ENCODE measurements at regions not wholly inside any gene's neighbourhood (a gene's known extent, or its start where the extent isn't known, plus 50 kb on each side); places are given as distances from the start of the nearest gene placed in this dataset.

GRCh38 chrX:39150621-39151020 is 349.4 kb downstream of the MID1IP1 start:
- Histone ChIP-seq H2AFZ (replicated peaks; ENCODE audit: low read length, poor library complexity) (no peak overlapping the region), H3K27me3 (ENCODE audit: control insufficient read depth, insufficient read depth, low read length) (peaks cover 21% of the 10 kb centered on the region), H3K79me1 (ENCODE audit: low read depth in 1 of 2, low read length in 2 of 2) (no peaks in the 10 kb centered on the region), H3K4me1 (ENCODE audit: control insufficient read depth, insufficient read depth, low read length) (no peaks in the 10 kb centered on the region), H3K14ac (replicated peaks; ENCODE audit: low read depth, low read length) (no peak overlapping the region), H3K27ac (ENCODE audit: insufficient read depth, low read length) (no peak overlapping the region), H3K23ac (ENCODE audit: low read depth, low read length) (no peak overlapping the region), H3K4ac (ENCODE audit: low read depth, low read length) (no peak overlapping the region), H2BK15ac (ENCODE audit: low read depth, low read length) (no peak overlapping the region), H3K18ac (ENCODE audit: low read depth, low read length) (no peak overlapping the region), H4K5ac (ENCODE audit: low read depth, low read length) (no peak overlapping the region), H2AK9ac (replicated peaks; ENCODE audit: low read depth, low read length, poor library complexity) (no peak overlapping the region), H3K4me2 (ENCODE audit: low read depth, low read length) (no peak overlapping the region), H3K36me3 (ENCODE audit: control insufficient read depth, insufficient read depth, low read length) (no peaks in the 10 kb centered on the region), H2AK5ac (ENCODE audit: low read depth, low read length) (no peak overlapping the region), H3K9me3 (ENCODE audit: control insufficient read depth, insufficient read depth, low read length) (no peaks in the 10 kb centered on the region), H3K4me3 (ENCODE audit: insufficient read depth, low read depth, low read length) (no peak overlapping the region), H3K9ac (ENCODE audit: low read depth, low read length) (no peak overlapping the region), H2BK20ac (ENCODE audit: low read depth, low read length) (no peak overlapping the region), H4K91ac (ENCODE audit: insufficient read depth, low read depth, low read length) (no peak overlapping the region), H4K8ac (ENCODE audit: low read depth in 2 of 2, low read length in 2 of 2) (no peak overlapping the region), H4K20me1 (ENCODE audit: insufficient read depth, low read length) (no peaks in the 10 kb centered on the region), H3K9me1 (ENCODE audit: insufficient read depth, low read length) (no peaks in the 10 kb centered on the region), H2BK120ac (ENCODE audit: low read depth, low read length) (no peak overlapping the region), H2BK5ac (ENCODE audit: low read depth, low read length, poor library complexity, severe bottlenecking) (no peak overlapping the region), H3K56ac (ENCODE audit: extremely low read depth, insufficient read depth, low read length) (no peak overlapping the region)
- dilution Hi-C loops (cut with HindIII; ENCODE audit: low sequenced_read_pairs, unreplicated experiment) = no loop called here
- BruUV-seq (replicated peaks) = no TSS peak
- no peak for DNase-seq
- in situ Hi-C loops (cut with MboI; ENCODE audit: low sequenced_read_pairs) = no loop called here
- no peak for ATAC-seq (ENCODE audit: low read depth)
- no CpG with 5 or more reads among the region's 5 CpGs for WGBS, 2 experiments (ENCODE audit: extremely low coverage in 2 of 2, insufficient read length in 1 of 2)
- TF ChIP-seq USF2 (IDR thresholded peaks at IDR 0.05; ENCODE audit: low read depth, low read length) (no peak), RCOR1 (IDR thresholded peaks at IDR 0.05; ENCODE audit: insufficient replicate concordance, low read length) (no peak), CTCF (conservative IDR thresholded peaks at IDR 0.05; ENCODE audit: low read depth, low read length) (no peak), FOS (IDR thresholded peaks at IDR 0.05; ENCODE audit: low read depth, low read length) (no peak), RAD21 (IDR thresholded peaks at IDR 0.05; ENCODE audit: low read length) (no peak), CEBPB (IDR thresholded peaks at IDR 0.05; ENCODE audit: low read depth, low read length) (no peak)
- ChIA-PET CTCF (no interaction called here), POLR2A (ENCODE audit: unreplicated experiment) (no interaction called here)
- intact Hi-C loops (cut with micrococcal nuclease) = loop anchor here (5.0 kb wide), 1 partner anchor 488 kb away; no protein-coding TSS in a partner anchor

All from IMR-90 (cell line).